Stimulated activated CD4-positive, alpha-beta T cell treated with anti-CD3 and anti-CD28 coated beads, Interleukin-12 subunit alpha, Interleukin-12 subunit beta, amount 100 ng/mL, for 48 hours (primary cell): ENCODE measurements at regions not wholly inside any gene's neighbourhood (a gene's known extent, or its start where the extent isn't known, plus 50 kb on each side); places are given as distances from the start of the nearest gene placed in this dataset.

Experiments
- DNase-seq, 3 donors: peaks; one replicate each; pipeline ENCODE4 v3.0.0-alpha.2; 2020; ENCODE audit warnings: low read depth in 2 of 3, low spot score in 1 of 3

DNA sequence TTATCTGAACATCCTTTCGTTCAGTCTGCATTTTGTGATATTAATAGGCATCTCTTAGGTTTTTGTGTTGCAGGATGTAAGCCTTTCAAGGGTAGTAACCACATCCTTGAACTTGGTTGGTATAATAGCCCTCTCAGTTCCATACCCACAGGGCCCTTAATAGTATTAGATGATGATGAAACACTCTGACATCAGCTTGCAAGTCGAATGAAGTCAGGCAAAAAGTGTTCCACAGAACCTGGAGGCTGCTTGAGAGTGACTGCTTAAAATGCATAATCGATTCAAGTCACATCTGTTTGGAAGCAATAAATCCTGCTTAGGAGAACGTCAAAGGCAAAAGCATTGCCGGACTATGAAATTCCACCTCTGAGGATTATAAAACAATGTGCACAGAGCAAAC lies 415.6 kb upstream of the KAZN start:
- DNase-seq, result no peak

DNA sequence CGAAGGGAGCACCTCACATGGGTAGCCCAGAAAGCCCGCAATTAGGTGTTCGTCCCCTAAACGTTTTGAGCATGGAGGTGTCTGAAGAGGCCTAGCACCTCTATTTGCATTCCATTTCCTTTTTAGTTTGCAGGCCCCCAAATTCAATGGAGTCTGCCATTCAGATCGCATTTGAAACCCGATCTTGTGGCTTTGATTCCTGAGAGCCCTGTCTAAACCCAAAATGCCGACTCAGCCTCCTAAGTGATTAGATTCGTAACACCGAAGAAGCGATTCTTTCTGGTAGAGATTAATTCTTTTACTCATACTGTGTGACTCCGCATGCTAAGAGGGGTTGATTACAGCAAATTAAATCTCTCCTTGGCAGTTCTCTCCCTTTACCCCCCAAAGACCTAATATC lies 415.2 kb upstream of the KAZN start:
- DNase-seq, result no peak

DNA sequence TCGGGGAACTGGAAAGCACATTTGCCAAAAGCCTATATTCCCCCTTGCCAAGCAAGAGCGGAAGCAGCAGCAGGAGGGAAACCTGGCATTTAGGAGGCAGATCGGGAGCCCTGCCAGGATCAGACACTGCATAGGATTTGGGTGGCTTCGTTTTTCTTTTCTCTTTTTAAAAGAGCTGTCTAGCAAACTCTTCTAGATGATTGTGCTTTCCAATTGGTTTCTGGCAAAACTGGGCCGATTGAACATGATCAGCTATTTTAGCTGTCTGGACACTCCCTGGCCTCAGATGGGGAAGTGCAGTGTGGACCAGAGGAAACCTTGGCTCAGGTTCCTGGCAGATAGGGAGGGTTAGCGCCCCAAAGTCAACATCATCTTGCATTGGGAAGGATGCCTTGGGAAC lies 414.0 kb upstream of the KAZN start:
- no peak for DNase-seq

DNA sequence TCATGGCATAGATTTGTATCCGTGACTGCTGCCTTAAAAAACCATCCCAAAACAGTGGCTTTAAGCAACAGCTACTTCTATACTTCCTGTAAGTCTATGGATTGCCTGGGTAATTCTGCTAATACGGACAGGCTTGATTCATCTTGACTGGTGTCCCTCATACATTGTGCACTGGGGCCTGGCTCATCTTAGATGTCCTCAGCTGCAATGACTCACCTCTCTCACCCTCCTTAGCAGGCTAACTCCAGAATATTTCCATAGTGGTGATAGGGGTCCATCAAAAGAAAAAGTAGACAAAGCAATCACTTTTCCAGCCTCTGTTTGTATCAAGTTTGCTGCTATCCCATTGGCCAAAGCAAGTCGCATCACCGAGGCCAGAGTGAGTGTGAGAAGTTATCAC lies 409.1 kb upstream of the KAZN start:
- DNase-seq, result no peak

DNA sequence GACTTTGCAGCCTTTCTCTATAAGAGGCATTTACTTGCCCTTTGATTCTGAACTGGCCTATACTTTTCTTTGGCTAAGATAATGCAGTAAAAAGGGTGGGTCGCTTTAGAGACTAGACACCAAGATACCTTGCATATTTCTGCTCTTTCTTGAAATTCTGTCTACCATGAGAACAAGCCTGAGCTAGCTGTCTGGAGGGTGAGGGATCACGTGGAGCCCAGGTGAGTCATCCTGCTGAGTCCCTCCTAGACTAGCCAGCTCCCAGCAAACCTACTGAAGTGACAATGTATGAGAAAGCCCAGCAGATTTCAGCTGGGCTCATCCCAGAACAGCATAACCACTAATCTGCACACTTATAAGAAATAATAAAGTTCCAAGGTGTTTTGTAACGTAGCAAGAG lies 408.0 kb upstream of the KAZN start:
- no peak for DNase-seq

DNA sequence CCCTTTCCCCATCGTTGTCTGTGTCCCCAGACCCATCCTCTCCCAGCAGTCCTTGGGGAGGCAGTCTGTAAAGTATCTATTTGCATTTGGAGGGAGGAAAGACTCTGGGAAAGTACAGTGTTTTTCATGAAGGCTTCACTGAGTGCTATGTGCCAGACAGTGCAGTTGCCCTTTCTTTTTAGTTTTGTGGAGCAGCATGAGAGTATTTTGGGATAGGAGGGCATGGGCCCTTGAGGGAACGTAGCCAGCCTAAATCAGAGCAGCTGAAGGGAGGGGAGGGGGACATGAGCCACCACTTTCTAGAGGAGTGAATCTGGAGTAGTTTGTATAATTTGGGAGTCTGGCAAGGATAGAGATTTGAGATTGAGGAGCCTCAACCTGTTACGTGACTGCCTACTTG lies 404.0 kb upstream of the KAZN start:
- DNase-seq, result no peak

DNA sequence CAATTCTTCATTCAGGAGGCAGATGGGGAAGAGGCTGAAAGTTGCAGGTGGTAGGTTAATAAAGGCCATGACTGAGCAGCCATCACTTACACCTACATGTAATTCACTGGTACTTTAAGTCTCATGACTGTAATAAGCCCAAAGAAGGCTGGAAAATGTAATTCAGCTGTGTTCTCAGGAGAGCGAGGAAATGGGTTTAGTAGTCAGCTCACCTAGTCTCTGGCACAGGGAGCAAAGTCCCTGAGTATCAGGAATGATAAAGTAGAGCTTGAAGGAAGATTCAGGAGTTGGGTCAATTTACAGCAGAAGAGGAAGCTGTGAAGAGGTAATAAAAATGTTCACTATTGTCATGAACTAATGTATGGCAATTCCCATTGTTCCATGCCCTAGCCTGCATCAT lies 393.4 kb upstream of the KAZN start:
- no peak for DNase-seq

DNA sequence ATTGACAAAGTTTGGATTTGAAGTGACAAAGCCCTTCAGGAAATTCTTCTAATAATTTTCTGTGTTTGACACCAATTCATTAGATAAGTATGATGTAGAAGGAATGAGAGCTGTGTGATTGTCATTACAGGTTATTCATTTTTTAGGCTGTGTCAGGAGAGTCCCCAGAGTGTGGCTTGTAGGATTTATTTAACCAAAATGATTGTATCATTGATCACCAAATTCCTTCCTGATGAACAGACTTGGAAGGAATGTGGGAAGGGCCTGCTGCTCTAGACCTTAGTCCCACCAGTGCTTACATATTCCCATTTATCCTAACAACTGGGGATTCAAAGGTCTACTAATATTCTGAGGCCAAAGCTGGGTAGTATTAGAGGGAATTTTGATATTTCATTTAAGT lies 383.3 kb upstream of the KAZN start:
- DNase-seq, result no peak

DNA sequence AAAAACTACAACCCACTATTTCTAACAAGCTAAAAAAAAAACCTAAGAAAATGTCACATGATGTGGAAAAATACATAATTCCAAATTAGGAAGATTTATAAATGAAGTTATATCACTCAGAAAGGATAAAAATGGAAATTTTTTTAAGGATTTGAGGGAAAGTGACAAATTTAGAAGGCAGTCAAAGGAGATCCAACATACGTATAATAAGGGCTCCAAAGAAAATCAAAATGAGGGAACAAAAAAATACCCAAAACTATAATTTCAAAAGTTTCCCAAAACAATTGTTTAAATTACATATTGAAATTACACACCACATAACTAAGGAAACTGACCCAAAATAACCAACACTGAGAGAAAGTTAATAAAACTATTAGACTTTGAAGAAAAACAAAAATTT lies 381.1 kb upstream of the KAZN start:
- no peak for DNase-seq

DNA sequence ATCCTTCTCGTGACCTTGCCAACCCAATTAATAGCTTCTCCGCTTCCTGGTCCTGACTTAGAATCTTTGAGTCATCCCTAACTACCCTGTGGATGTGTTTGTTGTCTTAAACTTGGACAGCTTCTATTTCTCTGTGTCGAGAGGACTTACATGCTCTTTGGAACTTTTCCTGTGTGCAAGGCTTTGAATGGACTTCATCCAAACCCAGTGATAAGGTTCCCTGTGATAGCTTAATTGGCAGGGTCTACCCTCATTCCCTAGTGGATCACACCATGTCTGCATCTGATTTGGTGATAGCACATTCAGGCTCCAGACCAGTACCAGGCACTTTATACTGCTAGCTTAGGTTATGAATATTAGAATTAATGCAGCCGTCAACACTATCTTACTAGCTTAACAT lies 378.2 kb upstream of the KAZN start:
- no peak for DNase-seq

DNA sequence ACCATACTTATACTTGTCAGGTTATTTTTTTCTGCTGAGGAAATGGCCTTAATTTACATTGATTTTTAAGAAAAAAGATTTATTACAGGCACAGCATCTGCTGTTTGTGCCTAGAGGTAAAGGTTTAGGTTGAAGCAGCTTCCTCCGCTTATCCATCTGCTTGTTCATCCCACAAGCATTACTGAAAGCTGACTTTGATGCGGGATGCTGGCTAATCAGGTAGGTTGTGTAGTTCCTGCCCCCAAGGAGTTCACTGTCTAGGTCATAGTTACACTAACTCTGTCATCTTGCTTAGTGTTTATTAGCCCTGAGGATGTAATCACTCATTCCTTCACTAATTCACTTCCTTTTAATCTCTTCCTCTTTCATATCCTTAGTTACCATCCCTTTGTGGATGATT lies 377.7 kb upstream of the KAZN start:
- no peak for DNase-seq

DNA sequence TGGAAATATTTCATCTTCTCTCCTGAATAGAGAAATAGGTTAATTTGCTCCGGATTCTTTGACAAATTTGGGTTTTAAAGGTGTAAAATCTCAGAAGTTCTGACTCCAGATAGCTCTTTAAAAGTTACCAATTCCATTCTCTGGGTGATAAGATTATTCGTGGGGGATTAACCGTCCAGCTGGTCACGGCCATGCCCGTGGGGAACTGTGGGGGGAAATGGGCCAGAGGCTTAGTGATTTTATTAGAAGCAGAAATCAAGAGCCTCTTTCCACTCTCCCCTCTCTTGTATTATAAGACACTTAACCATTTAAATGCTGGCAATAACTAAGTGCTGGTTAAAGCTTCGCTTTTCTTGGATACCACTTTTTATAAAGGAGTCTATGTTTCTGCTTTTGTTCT lies 376.4 kb upstream of the KAZN start:
- DNase-seq, result no peak

DNA sequence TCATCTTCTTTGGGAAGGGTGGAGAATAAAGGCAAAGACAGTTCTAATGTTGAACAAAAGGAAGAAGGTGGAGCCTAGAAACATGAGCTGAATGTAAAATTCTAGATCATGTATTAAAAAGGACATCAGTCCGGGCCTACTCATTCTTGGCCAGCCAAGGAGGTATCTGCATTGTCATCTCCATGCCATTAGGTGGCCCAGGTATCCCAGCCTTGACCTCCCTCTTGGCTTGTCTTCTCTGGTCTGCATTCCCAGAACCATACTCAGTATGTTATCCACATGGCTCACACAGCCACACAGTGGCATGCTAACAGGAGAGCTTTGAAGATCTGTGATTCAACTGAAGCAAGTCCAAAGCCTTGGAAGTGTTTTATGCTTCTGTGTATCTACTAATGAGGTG lies 369.8 kb upstream of the KAZN start:
- no peak for DNase-seq

DNA sequence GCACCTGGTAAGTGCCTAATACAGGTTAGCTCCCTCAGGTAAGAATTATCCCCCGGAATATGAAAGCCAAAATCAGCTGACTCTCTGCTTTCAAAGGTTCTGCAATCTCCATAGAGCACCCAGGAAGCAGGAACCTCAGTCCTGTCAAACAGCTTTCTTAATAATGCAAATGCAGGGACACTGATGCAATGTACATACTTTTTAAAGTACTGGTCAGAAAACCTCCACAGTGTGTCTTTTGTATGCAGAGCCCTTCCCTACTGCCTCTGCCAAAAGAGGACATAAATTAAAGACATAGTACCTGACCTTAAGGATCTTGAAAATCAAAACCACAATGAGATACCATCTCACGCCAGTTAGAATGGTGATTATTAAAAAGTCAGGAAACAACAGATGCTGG lies 365.0 kb upstream of the KAZN start:
- DNase-seq, result no peak

DNA sequence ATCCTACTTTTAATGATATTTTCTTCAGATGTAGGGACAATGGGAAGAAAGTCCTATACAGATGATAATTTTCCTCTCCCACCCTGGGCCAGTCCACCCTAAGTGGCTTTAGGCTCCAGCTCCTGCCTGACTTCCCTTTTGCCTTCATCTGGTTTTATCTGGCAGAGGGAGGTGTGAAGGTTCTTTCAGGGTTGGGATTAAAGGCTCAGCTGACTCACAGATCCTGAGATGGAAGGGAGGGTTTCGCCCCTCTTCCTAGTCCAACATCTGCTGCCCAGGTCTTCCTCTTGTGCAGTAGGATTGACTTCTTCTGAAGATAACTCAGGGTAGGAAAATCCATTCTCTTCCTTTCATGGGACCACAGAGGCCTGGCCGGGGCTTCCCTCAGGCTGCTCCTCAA lies 362.4 kb upstream of the KAZN start:
- DNase-seq, result no peak

DNA sequence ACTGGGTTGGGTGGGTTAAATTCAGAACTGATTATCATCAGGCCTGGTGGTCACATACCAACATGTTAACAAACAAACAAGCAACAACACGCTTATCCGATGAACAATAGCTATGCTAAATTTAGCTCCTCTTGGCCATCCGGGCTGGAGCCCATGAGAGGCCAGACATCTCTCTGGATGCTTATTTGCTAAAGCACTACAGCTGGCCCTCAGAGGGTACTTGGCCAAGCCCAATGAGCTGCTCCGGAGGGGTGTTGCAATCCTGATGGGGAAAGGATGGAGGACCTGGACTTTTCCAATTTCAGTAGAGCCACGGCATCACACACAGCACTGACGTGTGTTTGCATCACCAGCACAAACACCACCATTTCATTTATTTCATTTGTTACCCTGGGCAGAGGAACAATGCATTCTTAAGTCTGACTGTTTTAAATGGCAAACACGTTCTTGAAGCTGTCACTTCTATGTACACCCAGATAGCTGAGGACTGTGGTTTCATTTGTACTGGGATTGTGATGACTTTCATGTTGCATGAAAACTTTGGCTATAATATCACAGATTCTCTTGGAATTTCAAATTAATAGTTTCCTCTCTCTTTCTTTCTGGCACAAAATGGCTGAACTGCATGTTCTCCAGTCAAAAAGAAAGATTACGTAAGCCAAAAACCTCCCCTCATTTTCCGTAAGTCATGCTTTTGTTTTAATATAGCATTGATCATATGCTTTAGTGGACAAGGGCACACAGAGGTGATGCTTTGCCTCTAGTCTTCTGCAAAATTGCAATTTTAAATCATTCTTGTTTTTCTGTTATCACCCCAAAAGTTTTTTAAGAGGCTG lies 359.8 kb upstream of the KAZN start:
- DNase-seq, result no peak

DNA sequence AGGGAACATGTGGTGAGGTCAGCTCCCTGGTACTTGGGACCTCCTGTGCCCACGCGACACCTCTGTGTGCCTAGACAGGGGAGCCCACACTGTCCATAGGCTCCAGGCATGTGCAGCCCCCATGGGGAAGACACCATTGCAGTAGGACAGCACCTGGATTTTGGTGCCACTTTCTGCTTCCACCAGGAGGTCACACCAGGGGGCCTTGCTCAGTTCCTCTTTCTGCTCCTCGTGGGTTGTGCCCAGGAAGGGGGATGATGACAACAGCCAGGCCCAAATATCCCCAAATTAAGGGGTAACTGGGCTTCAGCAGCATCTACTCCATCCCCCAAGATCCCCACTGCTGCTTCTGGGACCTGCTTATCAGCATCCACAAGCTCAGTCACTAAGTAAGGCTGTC lies 358.2 kb upstream of the KAZN start:
- no peak for DNase-seq

DNA sequence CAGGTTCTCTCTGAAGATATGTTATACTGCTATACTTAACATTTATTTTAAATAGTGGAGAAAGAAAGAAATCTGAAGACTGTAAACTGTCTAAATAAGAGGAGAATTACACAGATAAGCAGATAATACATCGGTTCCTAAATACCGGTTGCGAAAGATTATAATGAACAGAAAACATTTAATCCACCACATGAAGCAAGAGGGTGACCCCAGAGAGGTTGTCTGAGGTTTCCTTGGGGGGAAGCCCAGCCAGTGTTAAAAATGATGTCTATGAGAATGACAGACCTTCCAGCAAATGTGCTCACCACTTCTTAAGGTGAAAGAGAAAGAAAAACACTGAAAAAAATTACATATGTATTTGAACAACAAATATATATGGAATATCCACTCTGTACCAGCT lies 356.4 kb upstream of the KAZN start:
- DNase-seq, result no peak

DNA sequence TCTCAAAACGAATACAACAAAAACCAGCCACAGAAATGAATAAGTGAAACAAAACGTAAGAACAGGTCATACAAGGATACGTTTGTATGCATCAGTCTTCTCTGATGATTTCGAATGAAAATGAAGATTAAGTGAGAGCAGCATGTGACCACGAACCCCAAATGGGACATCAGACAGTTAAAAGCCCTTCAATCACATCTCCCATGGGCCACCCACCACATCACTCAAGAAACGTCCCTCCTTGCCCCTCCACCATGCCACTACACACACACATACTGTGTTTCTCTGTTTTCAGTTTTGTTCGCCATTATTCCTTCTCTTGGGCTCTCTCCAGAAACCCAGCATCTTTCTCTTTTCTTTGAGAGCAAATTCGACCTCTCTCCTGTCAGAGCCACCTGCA lies 355.6 kb upstream of the KAZN start:
- DNase-seq, result no peak

DNA sequence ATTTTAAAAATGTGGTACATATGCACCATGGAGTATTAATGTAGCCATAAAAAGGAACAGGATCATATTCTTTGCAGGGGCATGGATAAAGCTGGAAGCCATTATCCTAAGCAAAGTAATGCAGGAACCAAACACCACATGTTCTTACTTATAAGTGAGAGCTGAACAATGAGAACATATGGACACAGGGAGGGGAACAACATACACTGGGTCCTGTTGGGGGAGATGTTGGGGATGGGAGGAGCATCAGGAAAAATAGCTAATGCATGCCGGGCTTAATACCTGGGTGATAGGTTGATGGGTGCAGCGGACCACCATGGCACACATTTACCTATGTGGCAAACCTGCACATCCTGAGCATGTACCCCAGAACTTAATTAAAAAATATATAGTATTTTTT lies 352.5 kb upstream of the KAZN start:
- no peak for DNase-seq

DNA sequence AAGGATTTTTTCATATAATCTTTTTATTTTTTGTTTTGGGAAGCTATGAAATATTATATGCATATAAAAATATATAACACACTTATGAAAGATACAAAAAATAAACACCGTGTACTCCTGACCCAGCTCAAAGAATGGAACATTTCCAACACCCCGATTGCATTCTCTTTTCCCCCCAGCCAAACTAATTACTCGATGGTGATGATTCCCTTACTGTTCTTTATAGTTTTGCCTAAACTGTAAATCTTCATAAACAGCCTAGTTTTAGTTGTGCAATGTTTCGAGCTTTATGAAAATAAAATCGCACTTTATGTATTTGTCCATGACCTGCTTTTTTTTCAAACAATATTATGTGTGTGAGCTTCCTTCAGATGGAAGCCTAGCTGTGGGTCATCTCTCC lies 352.0 kb upstream of the KAZN start:
- no peak for DNase-seq

DNA sequence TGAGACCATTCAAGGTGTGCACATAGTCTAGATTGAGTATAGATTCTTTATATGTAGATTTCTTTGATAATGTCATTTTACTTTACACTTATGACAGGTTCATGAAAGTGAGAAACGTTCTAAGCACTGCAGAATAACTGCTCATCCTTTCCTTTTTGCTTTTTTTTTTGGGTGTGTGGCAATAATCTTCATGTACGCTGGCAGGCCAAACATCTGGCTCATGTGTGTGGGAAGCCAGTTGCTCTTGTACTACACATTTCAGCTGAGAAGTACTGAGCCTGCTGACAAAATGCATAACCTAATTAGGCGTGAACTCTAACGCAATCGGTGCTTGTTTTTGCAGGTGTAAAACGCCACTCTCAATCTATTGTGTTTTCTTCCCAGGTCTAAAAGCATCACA lies 350.8 kb upstream of the KAZN start:
- no peak for DNase-seq

DNA sequence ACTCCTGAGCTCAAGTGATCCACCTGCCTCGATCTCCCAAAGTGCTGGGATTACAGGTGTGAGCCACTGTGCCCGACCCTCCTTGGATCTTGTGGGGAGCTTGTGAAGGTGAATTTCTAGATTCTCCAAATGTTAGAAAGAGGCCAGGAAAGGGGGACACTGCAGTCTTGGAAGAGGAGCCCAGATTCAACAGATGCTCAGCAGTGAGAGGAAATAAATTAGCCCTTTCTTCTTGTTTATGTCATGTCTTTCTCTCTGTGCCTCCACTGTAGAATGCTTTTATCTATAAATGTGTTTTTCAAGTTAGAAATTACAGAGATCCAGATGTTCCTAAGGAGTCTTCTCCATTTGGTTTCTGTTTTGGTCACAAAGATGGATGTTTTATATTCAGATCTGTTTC lies 346.6 kb upstream of the KAZN start:
- no peak for DNase-seq

DNA sequence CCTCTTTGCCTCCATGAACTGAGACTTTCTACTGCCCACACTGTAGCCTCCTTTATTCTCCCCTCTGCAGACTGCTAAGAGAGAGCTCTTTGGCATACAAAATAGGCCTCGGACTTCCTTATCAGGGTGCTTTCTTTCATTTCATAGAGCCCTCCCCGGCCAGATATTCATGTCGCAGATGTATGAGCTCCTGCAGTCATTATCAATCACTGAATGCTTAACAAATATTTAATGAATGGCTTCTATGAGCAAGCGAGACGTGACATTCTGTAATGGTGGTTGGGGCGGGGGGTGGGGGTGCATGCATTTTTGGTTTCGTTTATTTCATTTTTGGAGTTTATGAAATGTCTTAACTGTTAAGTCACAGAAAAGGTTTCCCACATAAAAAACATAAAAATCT lies 344.8 kb upstream of the KAZN start:
- no peak for DNase-seq
